Stimulated activated CD4-positive, alpha-beta T cell treated with anti-CD3 and anti-CD28 coated beads, TNF-alpha, amount 100 ng/mL, for 4 hours (primary cell): ENCODE measurements at regions not wholly inside any gene's neighbourhood (a gene's known extent, or its start where the extent isn't known, plus 50 kb on each side); places are given as distances from the start of the nearest gene placed in this dataset.

Experiments
- DNase-seq, 3 experiments: peaks; one replicate each; pipeline ENCODE4 v3.0.0-alpha.2; 2020; ENCODE audit warnings: low read depth in 3 of 3

DNA sequence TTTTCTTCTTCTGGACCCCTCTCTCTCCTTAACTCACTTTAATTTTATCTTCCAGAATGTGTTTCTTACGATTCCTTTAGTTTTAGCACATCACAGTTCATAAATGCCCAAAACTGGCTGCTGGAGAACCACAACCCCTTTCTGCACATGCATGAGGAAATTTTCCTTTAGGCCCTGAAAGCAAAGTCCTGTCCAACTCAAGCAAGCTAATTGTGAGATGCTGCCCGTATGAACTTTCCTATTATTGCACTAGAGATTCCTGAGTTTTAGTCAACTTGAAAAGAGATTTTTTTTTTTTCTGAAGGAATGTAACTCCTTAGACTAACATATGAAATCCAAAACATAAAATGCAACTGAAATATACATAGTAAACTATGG lies 52.1 kb upstream of the DAB2 start:
- DNase-seq, result no peak

DNA sequence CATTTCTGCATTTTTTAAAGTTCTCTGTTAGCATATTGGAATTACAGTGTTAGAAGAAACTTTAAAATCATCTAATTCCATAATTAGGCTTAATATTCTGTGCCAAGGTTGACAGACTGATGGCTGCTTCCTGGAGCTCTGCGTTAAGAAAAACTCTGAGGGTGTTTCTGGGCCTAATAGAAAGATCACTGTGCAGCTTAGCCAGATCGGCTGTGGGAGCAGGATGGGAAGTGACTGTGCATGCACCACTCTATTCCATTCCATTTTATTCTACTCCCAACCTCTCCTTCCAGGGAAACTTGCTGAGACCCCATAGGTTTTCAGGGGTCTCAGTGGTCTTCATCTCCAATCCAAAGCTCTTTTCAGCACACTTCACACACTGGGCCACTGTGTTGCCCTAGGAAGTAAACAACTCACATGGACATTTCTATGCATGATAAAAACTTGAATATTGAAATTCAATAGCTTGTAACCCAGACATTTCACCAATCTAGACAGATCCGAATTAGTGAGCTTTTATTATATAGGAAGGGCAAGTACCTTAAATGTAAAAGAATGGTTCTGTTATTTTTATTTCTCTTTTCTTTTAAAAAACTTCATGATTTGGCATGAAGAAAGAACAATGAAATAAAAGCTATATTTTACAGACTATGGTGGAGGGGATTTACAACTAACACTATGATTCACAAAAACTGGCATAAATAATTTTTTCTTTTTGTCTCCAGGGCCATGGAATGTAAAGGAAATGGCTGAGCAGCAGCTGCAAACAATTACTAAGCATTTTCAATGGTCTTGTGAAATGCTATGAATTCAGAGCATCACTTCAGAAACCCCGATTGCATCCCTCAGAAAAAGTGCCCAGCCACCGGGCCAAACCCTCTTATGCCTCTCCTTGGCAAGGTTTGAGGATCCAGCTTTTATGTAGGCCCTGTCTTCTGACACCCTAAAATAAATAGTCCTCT lies 51.4 kb upstream of the DAB2 start:
- DNase-seq, result no peak

DNA sequence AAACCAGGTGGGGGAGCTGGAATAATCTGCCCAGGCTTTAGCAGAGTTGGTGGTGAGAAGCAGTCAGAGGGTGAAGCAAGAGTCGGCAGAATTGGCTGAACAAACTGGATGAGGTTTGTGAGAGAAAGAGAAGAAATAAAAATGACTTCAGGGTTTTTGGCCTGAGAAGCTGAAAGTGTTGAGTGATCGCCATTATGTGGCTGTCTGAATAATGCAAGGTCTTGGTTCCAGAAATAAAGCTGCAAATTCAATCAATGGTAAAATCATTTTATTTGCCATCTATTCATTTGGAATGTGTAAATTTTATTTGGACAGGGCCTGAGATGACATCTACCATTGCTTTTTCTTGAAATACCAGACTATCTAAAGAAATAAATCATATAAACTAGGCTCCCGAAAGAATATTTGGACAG lies 50.4 kb upstream of the DAB2 start:
- no peak for DNase-seq
